A673 (cell line): ENCODE measurements at regions not wholly inside any gene's neighbourhood (a gene's known extent, or its start where the extent isn't known, plus 50 kb on each side); places are given as distances from the start of the nearest gene placed in this dataset.

Source experiments
- BruUV-seq: library from RNA; stranded (reverse); fragments of 400-500 nt; replicated peaks from 2 replicates; lab custom pipeline; 2021; lab: Mats Ljungman, UMichigan
- CTCF ChIA-PET: fragments of 300-600 bp; sonication (Branson Sonifier 250); formaldehyde crosslinking; loops from one replicate; lab custom pipeline; 2022; ENCODE audit warnings: antibody characterized with exemption; lab: Charles Lee
- POLR2A ChIA-PET: fragments of 300-600 bp; sonication (Branson Sonifier 250); formaldehyde crosslinking; loops from one replicate; lab custom pipeline; 2022; ENCODE audit warnings: antibody characterized with exemption; ENCODE audit not compliant: low non-redundant PET; lab: Charles Lee
- DNase-seq: peaks from one replicate; pipeline ENCODE4 v3.0.0-alpha.2; 2015; ENCODE audit warnings: low spot score
- H3K27ac ChIP-seq: fragments of 200-600 bp; sonication (generic); 2 replicates; pipeline ENCODE4 v1.5.1; 2016; ENCODE audit warnings: mixed run types, low read depth, mild to moderate bottlenecking, mixed read lengths, antibody characterized with exemption, low read length; ENCODE audit not compliant: poor library complexity, severe bottlenecking
- H3K27me3 ChIP-seq: fragments of 200-600 bp; sonication (generic); replicated peaks from 2 replicates; pipeline ENCODE4 v1.6.1; 2017; ENCODE audit warnings: mixed run types, low read depth, mild to moderate bottlenecking, mixed read lengths, antibody characterized with exemption, low read length; ENCODE audit not compliant: insufficient read depth, poor library complexity
- H3K36me3 ChIP-seq: fragments of 200-600 bp; sonication (generic); 2 replicates; pipeline ENCODE4 v1.6.1; 2016; ENCODE audit warnings: mixed run types, mild to moderate bottlenecking, mixed read lengths, antibody characterized with exemption, low read length; ENCODE audit not compliant: insufficient read depth, poor library complexity, severe bottlenecking
- H3K4me1 ChIP-seq: fragments of 200-600 bp; sonication (generic); 2 replicates; pipeline ENCODE4 v1.6.1; 2017; ENCODE audit warnings: mixed run types, mild to moderate bottlenecking, mixed read lengths, antibody characterized with exemption, low read length; ENCODE audit not compliant: insufficient read depth, poor library complexity, severe bottlenecking
- H3K4me3 ChIP-seq: fragments of 200-600 bp; sonication (generic); 2 replicates; pipeline ENCODE4 v1.5.1; 2016; ENCODE audit warnings: low read depth, mixed run types, mild to moderate bottlenecking, mixed read lengths, low read length; ENCODE audit not compliant: poor library complexity, severe bottlenecking
- H3K9me3 ChIP-seq: fragments of 200-600 bp; sonication (generic); 2 replicates; pipeline ENCODE4 v1.6.1; 2016; ENCODE audit warnings: mixed run types, low read depth, mild to moderate bottlenecking, mixed read lengths, antibody characterized with exemption, low read length; ENCODE audit not compliant: poor library complexity, severe bottlenecking
- EZH2 ChIP-seq: fragments of 200-600 bp; sonication (generic); IDR thresholded peaks from 2 replicates; pipeline ENCODE4 v1.6.1; 2017; ENCODE audit warnings: borderline replicate concordance, low read depth, mild to moderate bottlenecking, mixed read lengths, antibody characterized with exemption, low read length; ENCODE audit not compliant: poor library complexity, severe bottlenecking
- intact Hi-C: fragments of 100-400 bp; cut with micrococcal nuclease; formaldehyde crosslinking; loops from one replicate; pipeline ENCODE4 v1.10.0; 2022; ENCODE audit not compliant: unreplicated experiment
- TF ChIP-seq, protein P1 (sequence below): fragments of 300-800, 200-600 bp; sonication (generic); conservative IDR thresholded peaks from 2 replicates; pipeline ENCODE4 v1.5.1; 2017; ENCODE audit warnings: low read depth, mild to moderate bottlenecking, antibody characterized with exemption, low read length, moderate library complexity, mixed read lengths

GRCh38 chr11:45398325-45398724 is 112.2 kb upstream of the SYT13 start:
- TF ChIP-seq EZH2, result no peak
- TF ChIP-seq, protein P1, sequence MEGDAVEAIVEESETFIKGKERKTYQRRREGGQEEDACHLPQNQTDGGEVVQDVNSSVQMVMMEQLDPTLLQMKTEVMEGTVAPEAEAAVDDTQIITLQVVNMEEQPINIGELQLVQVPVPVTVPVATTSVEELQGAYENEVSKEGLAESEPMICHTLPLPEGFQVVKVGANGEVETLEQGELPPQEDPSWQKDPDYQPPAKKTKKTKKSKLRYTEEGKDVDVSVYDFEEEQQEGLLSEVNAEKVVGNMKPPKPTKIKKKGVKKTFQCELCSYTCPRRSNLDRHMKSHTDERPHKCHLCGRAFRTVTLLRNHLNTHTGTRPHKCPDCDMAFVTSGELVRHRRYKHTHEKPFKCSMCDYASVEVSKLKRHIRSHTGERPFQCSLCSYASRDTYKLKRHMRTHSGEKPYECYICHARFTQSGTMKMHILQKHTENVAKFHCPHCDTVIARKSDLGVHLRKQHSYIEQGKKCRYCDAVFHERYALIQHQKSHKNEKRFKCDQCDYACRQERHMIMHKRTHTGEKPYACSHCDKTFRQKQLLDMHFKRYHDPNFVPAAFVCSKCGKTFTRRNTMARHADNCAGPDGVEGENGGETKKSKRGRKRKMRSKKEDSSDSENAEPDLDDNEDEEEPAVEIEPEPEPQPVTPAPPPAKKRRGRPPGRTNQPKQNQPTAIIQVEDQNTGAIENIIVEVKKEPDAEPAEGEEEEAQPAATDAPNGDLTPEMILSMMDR, result no peak
- intact Hi-C loops, result no loop called here
- H3K4me1 ChIP-seq, result peaks cover 8% of the 10 kb centered on the region
- no peaks in the 10 kb centered on the region for H3K9me3 ChIP-seq
- no peak overlapping the region for H3K4me3 ChIP-seq
- H3K36me3 ChIP-seq, result no peaks in the 10 kb centered on the region
- CTCF ChIA-PET, result interaction anchor here (2.3 to 2.5 kb wide), 2 partner anchors 256 to 373 kb away, joined by 11 to 14 read pairs; no protein-coding TSS in a partner anchor
- H3K27me3 ChIP-seq, result no peaks in the 10 kb centered on the region
- H3K27ac ChIP-seq, result no peak overlapping the region
- POLR2A ChIA-PET, result no interaction called here
- BruUV-seq, result no TSS peak
- no peak for DNase-seq

DNA sequence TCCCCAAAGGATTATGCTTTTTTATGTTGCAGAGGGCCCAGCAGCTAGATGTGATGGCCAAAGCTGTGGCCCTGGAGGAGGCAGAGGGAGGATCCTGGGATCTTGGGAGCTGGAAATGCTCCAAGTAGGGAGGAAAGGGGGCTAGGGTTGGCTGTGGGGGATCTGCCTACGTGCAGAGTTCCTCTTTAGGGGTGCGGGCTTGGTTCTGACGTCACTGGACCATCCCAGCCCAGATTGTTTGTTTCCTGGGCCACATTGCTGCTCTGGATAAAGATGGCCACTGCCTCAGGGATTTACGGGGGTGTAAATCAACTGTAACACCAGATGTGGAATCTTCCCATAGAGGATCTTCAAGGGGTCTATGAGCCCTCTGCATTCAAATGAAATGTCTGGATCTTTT is 110.3 kb upstream of the SYT13 start:
- no TSS peak for BruUV-seq
- Histone ChIP-seq H3K27me3 (no peaks in the 10 kb centered on the region), H3K4me1 (peaks cover 21% of the 10 kb centered on the region), H3K36me3 (no peaks in the 10 kb centered on the region), H3K9me3 (no peaks in the 10 kb centered on the region), H3K4me3 (no peak overlapping the region), H3K27ac (no peak overlapping the region)
- DNase-seq, result no peak
- ChIA-PET POLR2A (no interaction called here), CTCF (interaction anchor here (0.7 kb wide), 1 partner anchor 375 kb away, joined by 3 read pairs; no protein-coding TSS in a partner anchor)
- intact Hi-C loops, result no loop called here
- TF ChIP-seq EZH2, result no peak
- TF ChIP-seq, protein P1, result no peak

GRCh38 chr11:45395947-45396346 is 109.8 kb upstream of the SYT13 start:
- no peak for DNase-seq
- intact Hi-C loops, result no loop called here
- BruUV-seq, result no TSS peak
- no peak overlapping the region for H3K4me3 ChIP-seq
- no peak overlapping the region for H3K27ac ChIP-seq
- no peaks in the 10 kb centered on the region for H3K27me3 ChIP-seq
- peaks cover 21% of the 10 kb centered on the region for H3K4me1 ChIP-seq
- CTCF ChIA-PET, result interaction anchor here (0.7 kb wide), 1 partner anchor 375 kb away, joined by 3 read pairs; no protein-coding TSS in a partner anchor
- H3K36me3 ChIP-seq, result no peaks in the 10 kb centered on the region
- POLR2A ChIA-PET, result no interaction called here
- TF ChIP-seq, protein P1, result no peak
- TF ChIP-seq EZH2, result no peak
- no peaks in the 10 kb centered on the region for H3K9me3 ChIP-seq
